Astrocyte of the spinal cord (primary cell): ENCODE measurements at regions not wholly inside any gene's neighbourhood (a gene's known extent, or its start where the extent isn't known, plus 50 kb on each side); places are given as distances from the start of the nearest gene placed in this dataset.

ENCODE experiments used
- DNase-seq: peaks from one replicate; pipeline ENCODE4 v3.0.0; 2011; ENCODE audit warnings: low read depth, low spot score
- H3K4me3 ChIP-seq: 2 replicates; pipeline ENCODE4 v1.5.1; 2011; ENCODE audit warnings: low read depth, mild to moderate bottlenecking, low read length, moderate library complexity
- in situ Hi-C: cut with HindIII; loops from 2 replicates; pipeline ENCODE4 v1.10.0; 2017; ENCODE audit warnings: low sequenced_read_pairs
- TF ChIP-seq, protein P1 (sequence below): IDR thresholded peaks from 2 replicates; pipeline ENCODE4 v1.5.1; 2012; ENCODE audit warnings: low read depth, mild to moderate bottlenecking, low read length, inconsistent platforms

DNA sequence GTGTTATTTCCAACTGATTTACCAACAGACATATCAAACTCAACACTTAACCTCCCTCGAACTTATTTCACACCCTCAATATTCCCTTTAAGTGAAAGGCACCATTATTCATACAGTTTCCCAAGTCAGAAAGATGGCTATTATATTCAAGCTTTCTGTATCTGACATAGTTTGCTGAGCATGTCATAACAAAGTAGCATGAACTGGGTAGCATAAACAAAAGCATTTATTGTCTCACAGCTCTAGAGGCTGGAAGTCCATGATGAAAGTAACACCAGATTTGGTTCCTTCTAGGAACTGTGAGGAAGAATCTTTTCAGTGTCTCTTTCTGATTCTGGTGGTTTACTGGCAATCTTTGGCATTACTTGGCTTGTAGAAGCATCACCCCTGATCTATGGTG, 1388.6 kb downstream of the TECRL start:
- in situ Hi-C loops: no loop called here

DNA sequence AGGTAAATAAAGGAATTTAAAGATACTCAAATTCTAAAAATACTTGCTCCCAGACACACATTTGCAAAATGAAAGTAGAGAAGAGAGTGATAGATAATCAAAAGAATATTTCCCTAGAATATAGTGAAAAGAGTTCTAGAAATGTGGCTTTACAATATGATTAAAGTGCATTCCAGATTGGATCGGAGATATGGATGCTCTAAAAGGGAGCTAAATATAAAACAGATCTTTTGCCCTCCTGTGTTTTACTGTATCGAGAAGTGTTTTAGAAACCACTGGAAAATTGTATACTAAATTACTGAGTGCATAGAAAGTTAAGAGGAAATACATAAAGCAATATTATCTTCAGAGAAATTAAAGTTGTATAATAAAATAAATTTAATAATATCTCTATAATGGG, 1392.0 kb downstream of the TECRL start:
- H3K4me3 ChIP-seq: no peak overlapping the region
- DNase-seq: no peak
- TF ChIP-seq, protein P1, sequence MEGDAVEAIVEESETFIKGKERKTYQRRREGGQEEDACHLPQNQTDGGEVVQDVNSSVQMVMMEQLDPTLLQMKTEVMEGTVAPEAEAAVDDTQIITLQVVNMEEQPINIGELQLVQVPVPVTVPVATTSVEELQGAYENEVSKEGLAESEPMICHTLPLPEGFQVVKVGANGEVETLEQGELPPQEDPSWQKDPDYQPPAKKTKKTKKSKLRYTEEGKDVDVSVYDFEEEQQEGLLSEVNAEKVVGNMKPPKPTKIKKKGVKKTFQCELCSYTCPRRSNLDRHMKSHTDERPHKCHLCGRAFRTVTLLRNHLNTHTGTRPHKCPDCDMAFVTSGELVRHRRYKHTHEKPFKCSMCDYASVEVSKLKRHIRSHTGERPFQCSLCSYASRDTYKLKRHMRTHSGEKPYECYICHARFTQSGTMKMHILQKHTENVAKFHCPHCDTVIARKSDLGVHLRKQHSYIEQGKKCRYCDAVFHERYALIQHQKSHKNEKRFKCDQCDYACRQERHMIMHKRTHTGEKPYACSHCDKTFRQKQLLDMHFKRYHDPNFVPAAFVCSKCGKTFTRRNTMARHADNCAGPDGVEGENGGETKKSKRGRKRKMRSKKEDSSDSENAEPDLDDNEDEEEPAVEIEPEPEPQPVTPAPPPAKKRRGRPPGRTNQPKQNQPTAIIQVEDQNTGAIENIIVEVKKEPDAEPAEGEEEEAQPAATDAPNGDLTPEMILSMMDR: no peak
- in situ Hi-C loops: no loop called here

More for the DNA sequence above, 1388.6 kb downstream of the TECRL start:
- no peak for DNase-seq
- no peak overlapping the region for H3K4me3 ChIP-seq
- TF ChIP-seq, protein P1: no peak

DNA sequence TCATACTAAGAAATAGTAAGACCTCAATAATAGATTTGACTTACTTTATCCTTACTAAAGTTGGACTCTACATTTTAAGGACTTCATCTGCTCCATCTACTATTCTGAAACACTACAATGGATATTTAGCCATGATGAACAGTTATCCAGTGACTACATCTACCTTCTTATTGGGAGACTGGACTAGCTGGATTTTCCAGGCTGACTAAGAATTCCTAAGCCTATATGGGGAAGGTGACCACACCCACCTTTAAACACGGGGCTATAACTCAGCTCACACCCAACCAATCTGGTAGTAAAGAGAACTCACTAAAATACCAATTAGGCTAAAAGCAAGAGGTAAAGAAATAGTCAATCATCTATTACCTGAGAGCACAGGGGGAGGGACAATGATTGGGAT, 1438.4 kb downstream of the TECRL start:
- in situ Hi-C loops: no loop called here
- DNase-seq: no peak
- TF ChIP-seq, protein P1: no peak
- H3K4me3 ChIP-seq: no peak overlapping the region

DNA sequence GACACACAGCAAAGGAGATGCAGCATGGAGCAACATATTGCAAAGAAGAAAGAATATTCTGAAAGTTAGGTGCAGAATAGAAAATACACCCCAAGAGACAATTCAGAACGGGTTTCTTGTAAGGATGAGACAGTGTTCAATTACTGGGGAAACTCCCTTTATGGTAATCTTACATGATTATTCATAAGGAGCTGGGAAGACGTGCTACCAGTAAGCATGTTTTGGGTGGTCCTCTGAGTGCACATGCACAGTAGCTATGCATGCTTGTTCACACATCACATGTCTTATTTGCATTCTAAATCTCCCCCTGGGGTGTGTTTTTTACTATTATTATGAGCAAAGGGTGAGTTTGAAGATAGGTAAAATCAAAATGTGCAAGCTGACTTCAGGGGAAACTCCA, 1448.8 kb downstream of the TECRL start:
- H3K4me3 ChIP-seq: no peak overlapping the region
- DNase-seq: no peak
- in situ Hi-C loops: no loop called here
- TF ChIP-seq, protein P1: no peak

DNA sequence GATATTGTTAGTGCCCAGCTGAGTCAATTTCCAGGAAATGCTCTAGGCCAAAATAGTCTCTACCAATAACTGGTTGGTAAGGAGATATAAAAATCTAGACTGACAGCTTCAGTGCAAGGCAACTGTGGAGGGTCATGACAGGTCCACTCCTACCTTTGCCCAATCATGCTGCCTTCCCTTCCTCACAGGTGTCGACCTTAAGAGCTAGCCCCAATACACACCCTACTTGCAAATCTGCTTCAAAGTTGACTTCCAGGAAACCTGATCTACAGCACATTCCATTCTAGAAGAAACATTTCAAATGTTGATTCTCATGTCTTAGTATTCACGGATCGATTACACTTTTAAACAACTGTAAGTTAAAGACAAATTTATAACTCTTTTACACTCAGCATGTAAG, 1455.5 kb downstream of the TECRL start:
- in situ Hi-C loops: no loop called here
- no peak overlapping the region for H3K4me3 ChIP-seq
- DNase-seq: no peak
- TF ChIP-seq, protein P1: no peak

DNA sequence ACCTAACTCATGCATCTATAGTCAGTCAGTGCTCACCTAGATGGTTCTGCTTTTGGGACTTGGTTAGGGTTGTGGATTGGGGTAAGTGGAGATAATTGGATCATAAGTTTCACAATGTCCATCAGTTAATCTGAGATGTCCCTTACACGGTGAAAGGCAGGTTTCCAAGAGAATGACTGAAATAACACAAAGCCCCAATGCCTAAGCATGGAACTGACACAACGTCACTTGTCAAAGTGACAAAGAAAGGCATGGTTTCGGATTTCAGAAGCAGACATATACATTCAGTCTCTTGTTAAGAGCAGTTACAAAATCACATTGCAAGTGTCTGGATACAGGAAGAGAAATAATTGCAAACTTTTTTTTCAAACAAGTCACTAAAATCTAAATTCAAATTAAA, 1456.9 kb downstream of the TECRL start:
- DNase-seq: no peak
- TF ChIP-seq, protein P1: no peak
- no peak overlapping the region for H3K4me3 ChIP-seq
- in situ Hi-C loops: no loop called here

DNA sequence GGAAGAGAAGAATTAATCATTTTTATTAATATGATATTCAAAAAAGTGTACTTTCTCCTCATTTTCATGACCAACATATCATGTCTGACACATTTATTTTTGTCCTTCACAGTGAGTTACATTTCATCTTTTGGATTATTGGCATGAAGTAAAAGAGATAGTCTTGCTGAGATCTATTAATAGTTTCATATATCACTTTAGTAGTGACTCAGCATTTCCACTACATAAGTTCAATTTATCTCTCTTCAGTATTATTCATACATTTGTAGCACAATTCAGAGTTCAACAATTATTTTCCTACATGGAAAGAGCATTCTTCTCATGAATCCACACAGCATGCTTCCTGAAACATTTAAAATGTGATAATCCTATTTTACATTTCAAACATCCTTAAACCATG, 1461.1 kb downstream of the TECRL start:
- TF ChIP-seq, protein P1: no peak
- no peak overlapping the region for H3K4me3 ChIP-seq
- peak; percentile 9 for DNase-seq
- in situ Hi-C loops: no loop called here
